H1 (cell line): ENCODE measurements at regions not wholly inside any gene's neighbourhood (a gene's known extent, or its start where the extent isn't known, plus 50 kb on each side); places are given as distances from the start of the nearest gene placed in this dataset.

Source experiments
- CTCF ChIA-PET: fragments of 300-600 bp; sonication (Branson Sonifier 250); formaldehyde crosslinking; loops from one replicate; lab custom pipeline; 2021; ENCODE audit not compliant: partially characterized antibody; lab: Charles Lee
- POLR2A ChIA-PET: fragments of 300-600 bp; sonication (Branson Sonifier 250); formaldehyde crosslinking; loops from one replicate; lab custom pipeline; 2021; ENCODE audit warnings: inconsistent platforms; ENCODE audit not compliant: partially characterized antibody; lab: Charles Lee
- DNase-seq, 2 experiments: peaks; one replicate each; pipeline versions ENCODE4 v3.0.0 to v3.0.0-alpha.2; 2010 to 2022; ENCODE audit warnings: low spot score in 2 of 2, low read depth in 1 of 2, mixed read lengths in 1 of 2
- FAIRE-seq: peaks from 2 replicates; lab custom pipeline; 2011; peaks lifted over from hg19 to GRCh38; lab: Jason Lieb, UNC
- H2AFZ ChIP-seq: 2 replicates; pipeline ENCODE4 v1.8.1; 2012; ENCODE audit warnings: low read length, inconsistent platforms
- H2AK5ac ChIP-seq: 2 replicates; pipeline ENCODE4 v1.6.1; 2013; ENCODE audit warnings: low read depth, low read length
- H2BK120ac ChIP-seq: replicated peaks from 2 replicates; pipeline ENCODE3; 2013; ENCODE audit warnings: low read depth, low read length, inconsistent platforms
- H2BK12ac ChIP-seq: 2 replicates; pipeline ENCODE4 v1.6.1; 2013; ENCODE audit warnings: low read depth, low read length
- H2BK15ac ChIP-seq: 2 replicates; pipeline ENCODE4 v1.6.1; 2013; ENCODE audit warnings: low read length
- H2BK20ac ChIP-seq: 2 replicates; pipeline ENCODE4 v1.6.1; 2013; ENCODE audit warnings: low read length
- H2BK5ac ChIP-seq: 2 replicates; pipeline ENCODE4 v1.6.1; 2013; ENCODE audit warnings: low read depth, low read length
- H3K14ac ChIP-seq: 2 replicates; pipeline ENCODE4 v1.6.1; 2013; ENCODE audit warnings: inconsistent platforms; ENCODE audit not compliant: insufficient read length
- H3K18ac ChIP-seq: 2 replicates; pipeline ENCODE4 v1.6.1; 2013; ENCODE audit warnings: low read length; ENCODE audit errors: extremely low read depth
- H3K23ac ChIP-seq: 2 replicates; pipeline ENCODE4 v1.6.1; 2013; ENCODE audit warnings: inconsistent platforms; ENCODE audit not compliant: insufficient read length
- H3K23me2 ChIP-seq: 2 replicates; pipeline ENCODE4 v1.6.1; 2013; ENCODE audit warnings: low read depth, low read length
- H3K27ac ChIP-seq: 2 replicates; pipeline ENCODE4 v1.6.1; 2011; ENCODE audit warnings: low read depth, low read length, inconsistent platforms
- H3K27me3 ChIP-seq, 4 experiments: replicated peaks in 1 of 4; 1 replicate in 1 of 4; 2 replicates in 3 of 4; pipeline versions ENCODE4 v1.6.1 to v1.8.1; 2011 to 2013; ENCODE audit warnings: low read length in 3 of 4, mild to moderate bottlenecking in 3 of 4, inconsistent platforms in 2 of 4, mixed read lengths in 2 of 4, moderate library complexity in 1 of 4; ENCODE audit not compliant: control insufficient read depth in 3 of 4, insufficient read depth in 3 of 4; ENCODE audit errors: extremely low read depth in 1 of 4
- H3K36me3 ChIP-seq, 4 experiments: 2 replicates each; pipeline versions ENCODE4 v1.6.1 to v1.8.1; 2011 to 2013; ENCODE audit warnings: mild to moderate bottlenecking in 4 of 4, low read length in 3 of 4, moderate library complexity in 2 of 4, control low read depth in 1 of 4, inconsistent platforms in 1 of 4; ENCODE audit not compliant: insufficient read depth in 4 of 4, control insufficient read depth in 2 of 4
- H3K4ac ChIP-seq: replicated peaks from 2 replicates; pipeline ENCODE3; 2013; ENCODE audit warnings: low read length, low read depth, mixed read lengths, inconsistent platforms; ENCODE audit not compliant: insufficient read length
- H3K4me1 ChIP-seq, 4 experiments: replicated peaks in 1 of 4; 1 replicate in 1 of 4; 2 replicates in 3 of 4; pipeline versions ENCODE4 v1.6.1 to v1.8.1; 2011 to 2013; ENCODE audit warnings: low read length in 3 of 4, inconsistent platforms in 2 of 4, mixed read lengths in 1 of 4; ENCODE audit not compliant: insufficient read depth in 4 of 4, control insufficient read depth in 3 of 4
- H3K4me2 ChIP-seq, 2 experiments: 2 replicates each; pipeline versions ENCODE4 v1.6.1 to v1.8.1; 2011 to 2013; ENCODE audit warnings: low read depth in 2 of 2, low read length in 2 of 2, control low read depth in 1 of 2, inconsistent platforms in 1 of 2, mild to moderate bottlenecking in 1 of 2; ENCODE audit not compliant: insufficient read depth in 1 of 2
- H3K4me3 ChIP-seq, 4 experiments: fragments of 200-600, 300-600 bp in 1 of 4; sonication (generic), shearing (Covaris generic), sonication (Bioruptor Twin) in 1 of 4; 2 replicates each; pipeline versions ENCODE4 v1.5.1 to v1.8.1; 2011 to 2016; ENCODE audit warnings: low read length in 4 of 4, low read depth in 3 of 4, control low read depth in 2 of 4, inconsistent platforms in 2 of 4, mild to moderate bottlenecking in 2 of 4, mixed read lengths in 1 of 4, moderate library complexity in 1 of 4; ENCODE audit not compliant: insufficient read depth in 2 of 4; ENCODE audit errors: extremely low read depth in 1 of 4
- H3K56ac ChIP-seq: replicated peaks from 2 replicates; pipeline ENCODE3; 2013; ENCODE audit warnings: low read depth, mild to moderate bottlenecking, mixed read lengths, low read length, inconsistent platforms; ENCODE audit not compliant: insufficient read length
- H3K79me1 ChIP-seq: 2 replicates; pipeline ENCODE4 v1.6.1; 2013; ENCODE audit warnings: low read depth, low read length, control low read depth
- H3K79me2 ChIP-seq, 2 experiments: 2 replicates each; pipeline versions ENCODE4 v1.6.1 to v1.8.1; 2012 to 2013; ENCODE audit warnings: low read length in 2 of 2, mild to moderate bottlenecking in 2 of 2, inconsistent platforms in 1 of 2; ENCODE audit not compliant: insufficient read depth in 2 of 2, control insufficient read depth in 1 of 2
- H3K9ac ChIP-seq, 4 experiments: replicated peaks in 1 of 4; 1 replicate in 1 of 4; 2 replicates in 3 of 4; pipeline versions ENCODE4 v1.6.1 to v1.8.1; 2011 to 2013; ENCODE audit warnings: low read depth in 3 of 4, low read length in 3 of 4, control low read depth in 2 of 4, mild to moderate bottlenecking in 2 of 4, moderate library complexity in 2 of 4, inconsistent platforms in 1 of 4; ENCODE audit errors: extremely low read depth in 1 of 4
- H3K9me3 ChIP-seq, 2 experiments: 2 replicates each; pipeline versions ENCODE4 v1.6.1 to v1.8.1; 2012 to 2013; ENCODE audit warnings: mild to moderate bottlenecking in 2 of 2, moderate library complexity in 2 of 2, control low read depth in 1 of 2, inconsistent platforms in 1 of 2, low read depth in 1 of 2, low read length in 1 of 2, mixed read lengths in 1 of 2; ENCODE audit not compliant: insufficient read depth in 2 of 2
- H4K20me1 ChIP-seq, 2 experiments: replicated peaks in 1 of 2; 2 replicates each; pipeline versions ENCODE3 to v1.8.1; 2011 to 2013; ENCODE audit warnings: inconsistent platforms in 2 of 2, low read length in 2 of 2, mild to moderate bottlenecking in 1 of 2; ENCODE audit not compliant: insufficient read depth in 2 of 2, control insufficient read depth in 1 of 2
- H4K5ac ChIP-seq: 2 replicates; pipeline ENCODE4 v1.6.1; 2013; ENCODE audit warnings: low read length, low read depth, mixed read lengths, inconsistent platforms; ENCODE audit not compliant: insufficient read length
- H4K8ac ChIP-seq: 2 replicates; pipeline ENCODE4 v1.8.0; 2013; ENCODE audit warnings: mild to moderate bottlenecking, moderate library complexity, low read length, inconsistent platforms; ENCODE audit not compliant: insufficient read depth; ENCODE audit errors: extremely low read depth
- H4K91ac ChIP-seq: replicated peaks from 2 replicates; pipeline ENCODE3; 2013; ENCODE audit warnings: low read length, mixed read lengths, inconsistent platforms; ENCODE audit not compliant: insufficient read length
- CEBPB ChIP-seq: IDR thresholded peaks from 2 replicates; pipeline ENCODE4 v1.6.1; 2012; ENCODE audit warnings: low read depth, low read length
- CHD2 ChIP-seq: IDR thresholded peaks from 2 replicates; pipeline ENCODE4 v1.6.1; 2012; ENCODE audit warnings: low read length, improper control_type of control experiment
- KDM4A ChIP-seq: IDR thresholded peaks from one replicate; pipeline ENCODE4 v1.7.1; 2012; ENCODE audit warnings: low read depth, mild to moderate bottlenecking, moderate library complexity, low read length, inconsistent platforms; ENCODE audit not compliant: severe bottlenecking
- RAD21 ChIP-seq, 2 experiments: IDR thresholded peaks in 1 of 2; conservative IDR thresholded peaks in 1 of 2; 2 replicates each; pipeline ENCODE4 v1.6.1; 2011; ENCODE audit warnings: low read depth in 2 of 2, low read length in 2 of 2, improper control_type of control experiment in 1 of 2, inconsistent platforms in 1 of 2, mild to moderate bottlenecking in 1 of 2, moderate library complexity in 1 of 2
- SIRT6 ChIP-seq: IDR thresholded peaks from one replicate; pipeline ENCODE4 v1.7.1; 2012; ENCODE audit warnings: low read length, inconsistent platforms
- YY1 ChIP-seq: IDR thresholded peaks from 2 replicates; pipeline ENCODE4 v1.6.1; 2011; ENCODE audit warnings: low read depth, mild to moderate bottlenecking, low read length
- WGBS, 2 experiments: shearing (Covaris generic) in 1 of 2; methylation state at CpG; one replicate each; pipeline versions ENCODE4 v1.1.6 to v1.1.7; 2013 to 2015; ENCODE audit warnings: low lambda C conversion rate in 2 of 2, mixed read lengths in 2 of 2, inconsistent platforms in 1 of 2, low coverage in 1 of 2, missing lambda C conversion rate in 1 of 2; ENCODE audit not compliant: insufficient replicate concordance in 2 of 2, insufficient coverage in 1 of 2, insufficient read length in 1 of 2; ENCODE audit errors: extremely low coverage in 1 of 2, missing lambda C conversion rate in 1 of 2; 5-methylcytosine and 5-hydroxymethylcytosine counted together
- TF ChIP-seq, protein P1 (sequence below), 3 experiments: IDR thresholded peaks; 1 replicate in 2 of 3; 2 replicates in 1 of 3; pipeline versions ENCODE4 v1.5.1 to v1.6.1; 2011; ENCODE audit warnings: low read length in 3 of 3, mild to moderate bottlenecking in 3 of 3, inconsistent platforms in 2 of 3, low read depth in 1 of 3, moderate library complexity in 1 of 3; ENCODE audit not compliant: insufficient read depth in 1 of 3; ENCODE audit errors: control extremely low read depth in 1 of 3

DNA sequence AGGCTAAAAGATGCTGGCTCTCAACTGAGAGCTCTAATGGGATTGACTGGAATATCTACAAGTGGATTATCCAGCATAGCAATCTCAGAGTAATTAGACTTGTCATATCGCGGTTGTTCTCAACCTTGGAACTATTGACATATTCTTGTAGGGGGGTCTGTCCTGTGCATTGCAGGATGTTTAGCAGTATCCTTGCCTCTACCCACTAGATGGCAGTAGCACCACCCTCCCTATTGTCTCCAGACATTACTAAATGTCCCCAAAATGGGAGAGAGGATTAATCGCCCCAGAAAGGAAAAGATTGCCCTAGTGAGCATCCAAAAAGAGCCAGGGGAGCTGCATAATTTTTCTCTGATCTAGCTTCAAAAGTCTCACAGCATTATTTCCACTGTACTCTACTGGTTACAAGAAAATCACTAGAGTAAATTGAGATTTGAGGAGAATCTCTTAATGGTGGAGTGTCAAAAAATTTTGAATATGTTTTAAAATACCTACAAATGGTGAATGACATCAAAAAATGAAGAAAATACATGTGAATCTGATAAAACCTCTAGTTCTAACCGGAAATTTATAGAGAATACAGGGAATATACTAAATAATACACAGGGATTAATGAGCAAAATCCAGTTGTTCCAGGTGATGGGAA is 388.2 kb upstream of the AGTR1 start:
- Histone ChIP-seq H3K4me3 (no peak overlapping the region), H3K27me3 (no peaks in the 10 kb centered on the region), H3K79me1 (no peaks in the 10 kb centered on the region), H3K4ac (no peak overlapping the region), H4K20me1 (no peaks in the 10 kb centered on the region), H3K9ac (no peak overlapping the region), H3K4me2 (no peak overlapping the region), H2BK5ac (no peak overlapping the region), H2BK12ac (no peak overlapping the region), H2BK120ac (no peak overlapping the region), H3K9me3 (no peaks in the 10 kb centered on the region), H2AK5ac (no peak overlapping the region), H3K27ac (no peak overlapping the region), H4K8ac (no peak overlapping the region), H4K5ac (no peak overlapping the region), H2BK20ac (no peak overlapping the region), H2AFZ (no peak overlapping the region), H3K79me2 (no peaks in the 10 kb centered on the region), H3K14ac (no peak overlapping the region), H2BK15ac (no peak overlapping the region), H3K23me2 (no peaks in the 10 kb centered on the region), H3K23ac (no peak overlapping the region), H4K91ac (no peak overlapping the region), H3K4me1 (no peaks in the 10 kb centered on the region), H3K18ac (no peak overlapping the region), H3K36me3 (no peaks in the 10 kb centered on the region)
- ChIA-PET CTCF (interaction anchor here (0.8 to 1.3 kb wide), 5 partner anchors 8 to 72 kb away, joined by 3 to 10 read pairs (median 4); no protein-coding TSS in a partner anchor), POLR2A (no interaction called here)
- FAIRE-seq (peak; percentile 87), DNase-seq (peak in 1 of 2 experiments; percentile 53)
- 54% methylated on average over 4 of the region's 4 CpGs; no CpG with 5 or more reads in 1 of the 2 experiments for WGBS, 2 experiments
- TF ChIP-seq CHD2 (no peak), YY1 (peak; percentile 45; the same call in 1 of the 2 replicates), CEBPB (no peak), RAD21 (IDR thresholded peaks at IDR 0.05 in 1 of 2, conservative IDR thresholded peaks at IDR 0.05 in 1 of 2; ENCODE audit: low read depth in 2 of 2, low read length in 2 of 2) (peak; percentile 62 to 76), SIRT6 (no peak), KDM4A (no peak)
- TF ChIP-seq, protein P1, sequence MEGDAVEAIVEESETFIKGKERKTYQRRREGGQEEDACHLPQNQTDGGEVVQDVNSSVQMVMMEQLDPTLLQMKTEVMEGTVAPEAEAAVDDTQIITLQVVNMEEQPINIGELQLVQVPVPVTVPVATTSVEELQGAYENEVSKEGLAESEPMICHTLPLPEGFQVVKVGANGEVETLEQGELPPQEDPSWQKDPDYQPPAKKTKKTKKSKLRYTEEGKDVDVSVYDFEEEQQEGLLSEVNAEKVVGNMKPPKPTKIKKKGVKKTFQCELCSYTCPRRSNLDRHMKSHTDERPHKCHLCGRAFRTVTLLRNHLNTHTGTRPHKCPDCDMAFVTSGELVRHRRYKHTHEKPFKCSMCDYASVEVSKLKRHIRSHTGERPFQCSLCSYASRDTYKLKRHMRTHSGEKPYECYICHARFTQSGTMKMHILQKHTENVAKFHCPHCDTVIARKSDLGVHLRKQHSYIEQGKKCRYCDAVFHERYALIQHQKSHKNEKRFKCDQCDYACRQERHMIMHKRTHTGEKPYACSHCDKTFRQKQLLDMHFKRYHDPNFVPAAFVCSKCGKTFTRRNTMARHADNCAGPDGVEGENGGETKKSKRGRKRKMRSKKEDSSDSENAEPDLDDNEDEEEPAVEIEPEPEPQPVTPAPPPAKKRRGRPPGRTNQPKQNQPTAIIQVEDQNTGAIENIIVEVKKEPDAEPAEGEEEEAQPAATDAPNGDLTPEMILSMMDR (IDR thresholded peaks at IDR 0.05; ENCODE audit: control extremely low read depth in 1 of 3, insufficient read depth in 1 of 3, low read depth in 1 of 3, low read length in 3 of 3), result peak; percentile 28 to 74 (median 57)
- TF ChIP-seq, all 59 proteins: peak for 3
- H3K56ac ChIP-seq, result no peak overlapping the region
